WERI-Rb-1 (cell line): ENCODE measurements at regions not wholly inside any gene's neighbourhood (a gene's known extent, or its start where the extent isn't known, plus 50 kb on each side); places are given as distances from the start of the nearest gene placed in this dataset.

Experiments used
- DNase-seq: peaks from one replicate; pipeline ENCODE4 v3.0.0-alpha.2; 2020
- H3K27ac ChIP-seq: fragments of 250-450 bp; sonication (Bioruptor Pico); 2 replicates; pipeline ENCODE4 v1.5.1; 2020; ENCODE audit warnings: mild to moderate bottlenecking, moderate library complexity
- H3K27me3 ChIP-seq: fragments of 250-450 bp; sonication (Bioruptor Pico); 2 replicates; pipeline ENCODE4 v1.5.1; 2021; ENCODE audit warnings: mild to moderate bottlenecking, low read depth, moderate library complexity; ENCODE audit not compliant: insufficient read depth, severe bottlenecking
- H3K36me3 ChIP-seq: fragments of 250-450 bp; sonication (Bioruptor Pico); 2 replicates; pipeline ENCODE4 v1.5.1; 2020; ENCODE audit warnings: mild to moderate bottlenecking, moderate library complexity
- H3K4me3 ChIP-seq: 2 replicates; pipeline ENCODE4 v1.5.1; 2011; ENCODE audit warnings: low read depth, mild to moderate bottlenecking, control low read depth, low read length
- H3K9me3 ChIP-seq: fragments of 250-450 bp; sonication (Bioruptor Pico); 2 replicates; pipeline ENCODE4 v1.5.1; 2021; ENCODE audit warnings: mild to moderate bottlenecking, moderate library complexity; ENCODE audit not compliant: severe bottlenecking
- TF ChIP-seq, protein P1 (sequence below): IDR thresholded peaks from 2 replicates; pipeline ENCODE4 v1.5.1; 2011; ENCODE audit warnings: low read depth, mild to moderate bottlenecking, control low read depth, inconsistent platforms, low read length

DNA sequence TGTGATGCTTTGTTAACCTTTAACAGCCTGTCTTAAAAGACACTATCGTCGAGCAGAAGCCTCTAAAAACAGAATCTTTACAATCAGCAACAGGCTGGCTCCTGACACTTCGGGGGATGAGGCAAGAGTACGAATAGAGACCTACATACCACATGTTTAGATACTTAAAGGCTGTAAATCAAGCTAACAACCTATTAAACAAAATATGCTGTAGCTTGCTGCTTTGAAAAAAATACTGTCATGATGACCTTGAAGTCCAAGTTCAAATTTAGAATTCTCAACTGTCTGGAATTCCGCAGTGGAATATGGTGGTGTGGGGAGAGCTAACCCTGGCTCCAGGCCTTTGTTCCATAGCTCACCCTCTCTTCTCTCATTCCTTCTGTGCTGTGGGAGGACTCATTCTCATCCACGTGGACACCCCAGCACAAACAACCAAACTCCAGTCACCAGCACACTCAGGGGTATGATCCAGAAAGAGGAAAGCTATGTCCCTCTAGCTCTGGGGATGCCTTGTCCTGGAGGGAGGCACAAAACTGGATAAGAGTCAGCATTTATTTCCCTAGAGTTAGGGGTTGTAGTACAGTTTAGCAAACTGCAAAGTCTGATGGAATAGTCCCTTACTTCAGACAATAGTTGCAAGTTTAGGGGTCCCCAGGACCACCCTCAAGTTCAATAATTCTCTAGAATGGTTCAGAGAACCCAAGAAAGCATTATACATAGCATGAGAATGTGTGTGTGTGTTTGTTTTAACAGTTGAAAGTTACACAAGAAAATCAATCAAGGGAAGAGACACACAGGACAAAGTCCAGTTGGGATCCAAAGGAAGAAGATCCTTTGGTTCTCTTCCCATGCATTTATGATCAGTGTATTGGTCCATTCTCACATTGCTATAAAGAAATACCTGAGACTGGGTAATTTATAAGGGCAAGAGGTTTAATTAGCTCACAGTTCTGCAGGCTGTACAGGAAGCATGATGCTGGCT, 196.1 kb upstream of the SVIL start:
- no peak overlapping the region for H3K4me3 ChIP-seq
- TF ChIP-seq, protein P1, sequence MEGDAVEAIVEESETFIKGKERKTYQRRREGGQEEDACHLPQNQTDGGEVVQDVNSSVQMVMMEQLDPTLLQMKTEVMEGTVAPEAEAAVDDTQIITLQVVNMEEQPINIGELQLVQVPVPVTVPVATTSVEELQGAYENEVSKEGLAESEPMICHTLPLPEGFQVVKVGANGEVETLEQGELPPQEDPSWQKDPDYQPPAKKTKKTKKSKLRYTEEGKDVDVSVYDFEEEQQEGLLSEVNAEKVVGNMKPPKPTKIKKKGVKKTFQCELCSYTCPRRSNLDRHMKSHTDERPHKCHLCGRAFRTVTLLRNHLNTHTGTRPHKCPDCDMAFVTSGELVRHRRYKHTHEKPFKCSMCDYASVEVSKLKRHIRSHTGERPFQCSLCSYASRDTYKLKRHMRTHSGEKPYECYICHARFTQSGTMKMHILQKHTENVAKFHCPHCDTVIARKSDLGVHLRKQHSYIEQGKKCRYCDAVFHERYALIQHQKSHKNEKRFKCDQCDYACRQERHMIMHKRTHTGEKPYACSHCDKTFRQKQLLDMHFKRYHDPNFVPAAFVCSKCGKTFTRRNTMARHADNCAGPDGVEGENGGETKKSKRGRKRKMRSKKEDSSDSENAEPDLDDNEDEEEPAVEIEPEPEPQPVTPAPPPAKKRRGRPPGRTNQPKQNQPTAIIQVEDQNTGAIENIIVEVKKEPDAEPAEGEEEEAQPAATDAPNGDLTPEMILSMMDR, result no peak
- H3K27me3 ChIP-seq, result no peaks in the 10 kb centered on the region
- H3K9me3 ChIP-seq, result no peaks in the 10 kb centered on the region
- no peak for DNase-seq
- H3K27ac ChIP-seq, result no peak overlapping the region
- no peaks in the 10 kb centered on the region for H3K36me3 ChIP-seq

DNA sequence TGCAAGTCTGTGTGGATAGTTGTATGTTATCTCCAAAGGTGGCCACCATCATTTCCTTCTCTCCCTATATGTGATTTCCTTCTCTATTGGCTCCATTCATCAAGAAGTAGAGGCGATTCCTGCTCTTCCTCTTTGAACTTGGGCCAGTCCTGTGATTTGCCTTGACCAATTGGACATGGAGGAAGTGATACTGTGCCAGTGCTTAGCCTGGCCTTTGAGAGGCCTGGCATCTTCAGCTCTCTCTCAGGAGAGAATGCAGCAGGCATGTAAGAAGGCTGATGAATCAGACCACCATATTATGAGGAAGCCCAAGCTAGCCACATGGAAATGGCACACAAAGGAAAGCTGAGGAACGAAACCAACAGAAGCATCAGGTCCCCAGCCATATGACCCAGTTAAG, 195.0 kb upstream of the SVIL start:
- Histone ChIP-seq H3K27ac (no peak overlapping the region), H3K4me3 (no peak overlapping the region), H3K27me3 (no peaks in the 10 kb centered on the region), H3K36me3 (no peaks in the 10 kb centered on the region), H3K9me3 (no peaks in the 10 kb centered on the region)
- DNase-seq, result no peak
- TF ChIP-seq, protein P1, result no peak

DNA sequence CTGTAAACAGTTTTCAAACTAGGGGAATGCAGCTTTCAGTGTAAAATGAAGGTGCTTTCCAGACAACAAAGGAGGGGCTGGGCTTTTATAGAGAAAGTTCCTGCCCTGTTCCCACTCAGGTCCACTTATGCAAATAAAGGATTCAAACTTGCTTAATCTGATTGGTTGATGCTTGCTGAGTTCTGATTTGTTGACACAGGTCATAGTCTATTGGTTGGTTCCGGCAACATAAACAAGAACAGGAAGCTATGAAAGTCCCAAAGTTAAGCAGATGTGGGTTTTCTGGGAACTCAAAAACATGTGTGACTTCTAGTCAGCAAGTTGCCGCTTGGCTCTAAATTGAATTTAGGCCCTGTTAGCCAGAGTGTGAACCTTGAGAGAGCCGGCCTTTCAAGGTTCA, 194.2 kb upstream of the SVIL start:
- Histone ChIP-seq H3K4me3 (no peak overlapping the region), H3K27me3 (no peaks in the 10 kb centered on the region), H3K36me3 (no peaks in the 10 kb centered on the region), H3K9me3 (no peaks in the 10 kb centered on the region), H3K27ac (no peak overlapping the region)
- DNase-seq, result no peak
- TF ChIP-seq, protein P1, result no peak

DNA sequence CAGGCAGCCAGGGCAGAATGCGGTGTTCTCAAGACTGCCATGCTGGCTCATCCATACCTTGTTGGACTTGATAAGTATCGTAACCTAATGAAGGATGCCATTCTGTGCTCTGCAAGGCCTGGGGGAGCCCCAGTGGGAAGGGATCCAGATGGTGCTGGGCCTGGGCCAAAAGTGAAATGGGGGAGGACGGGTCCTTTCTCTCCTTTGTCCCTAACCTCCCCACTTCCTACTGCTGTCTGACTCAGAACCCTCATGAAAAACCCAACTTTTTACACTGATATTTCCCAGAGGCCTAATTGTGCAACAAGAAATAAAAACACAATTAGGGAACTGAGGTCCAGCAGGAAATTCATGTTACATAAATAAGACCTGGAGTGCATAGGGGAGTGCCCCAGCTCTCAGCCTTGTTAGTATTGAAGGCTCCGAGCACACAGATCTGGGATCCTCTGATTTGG, 193.7 kb upstream of the SVIL start:
- H3K27me3 ChIP-seq, result no peaks in the 10 kb centered on the region
- H3K9me3 ChIP-seq, result no peaks in the 10 kb centered on the region
- H3K4me3 ChIP-seq, result no peak overlapping the region
- H3K36me3 ChIP-seq, result no peaks in the 10 kb centered on the region
- no peak overlapping the region for H3K27ac ChIP-seq
- TF ChIP-seq, protein P1, result no peak
- no peak for DNase-seq

DNA sequence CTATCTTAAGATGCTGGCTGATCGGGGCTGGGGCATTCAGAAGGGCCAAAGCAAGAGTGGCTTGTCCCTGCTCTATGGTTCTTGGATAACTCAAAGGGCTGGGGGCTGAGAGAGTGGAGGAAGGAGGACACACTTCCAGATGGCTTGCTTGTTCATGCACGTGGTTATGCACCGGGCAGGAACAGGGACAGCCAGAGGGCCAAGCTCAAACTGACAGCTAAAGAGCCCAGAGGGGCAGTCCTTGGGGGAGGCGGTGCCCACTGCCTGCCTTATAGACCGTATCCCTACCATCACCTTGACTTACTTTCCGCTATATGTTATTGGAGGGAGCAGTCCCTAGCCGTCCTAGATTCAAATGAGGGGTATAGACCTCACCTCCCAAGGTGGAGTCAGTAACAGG, 192.7 kb upstream of the SVIL start:
- Histone ChIP-seq H3K27ac (no peak overlapping the region), H3K27me3 (no peaks in the 10 kb centered on the region), H3K4me3 (no peak overlapping the region), H3K36me3 (no peaks in the 10 kb centered on the region), H3K9me3 (no peaks in the 10 kb centered on the region)
- TF ChIP-seq, protein P1, result no peak
- no peak for DNase-seq
